ENCODE measurements at regions not wholly inside any gene's neighbourhood (a gene's known extent, or its start where the extent isn't known, plus 50 kb on each side); places are given as distances from the start of the nearest gene placed in this dataset.
"Not testable (repeated sequence)": the region's sequence is repeated elsewhere in the genome, so short reads cannot be mapped to it uniquely, and the experiment has no call there.

DNA sequence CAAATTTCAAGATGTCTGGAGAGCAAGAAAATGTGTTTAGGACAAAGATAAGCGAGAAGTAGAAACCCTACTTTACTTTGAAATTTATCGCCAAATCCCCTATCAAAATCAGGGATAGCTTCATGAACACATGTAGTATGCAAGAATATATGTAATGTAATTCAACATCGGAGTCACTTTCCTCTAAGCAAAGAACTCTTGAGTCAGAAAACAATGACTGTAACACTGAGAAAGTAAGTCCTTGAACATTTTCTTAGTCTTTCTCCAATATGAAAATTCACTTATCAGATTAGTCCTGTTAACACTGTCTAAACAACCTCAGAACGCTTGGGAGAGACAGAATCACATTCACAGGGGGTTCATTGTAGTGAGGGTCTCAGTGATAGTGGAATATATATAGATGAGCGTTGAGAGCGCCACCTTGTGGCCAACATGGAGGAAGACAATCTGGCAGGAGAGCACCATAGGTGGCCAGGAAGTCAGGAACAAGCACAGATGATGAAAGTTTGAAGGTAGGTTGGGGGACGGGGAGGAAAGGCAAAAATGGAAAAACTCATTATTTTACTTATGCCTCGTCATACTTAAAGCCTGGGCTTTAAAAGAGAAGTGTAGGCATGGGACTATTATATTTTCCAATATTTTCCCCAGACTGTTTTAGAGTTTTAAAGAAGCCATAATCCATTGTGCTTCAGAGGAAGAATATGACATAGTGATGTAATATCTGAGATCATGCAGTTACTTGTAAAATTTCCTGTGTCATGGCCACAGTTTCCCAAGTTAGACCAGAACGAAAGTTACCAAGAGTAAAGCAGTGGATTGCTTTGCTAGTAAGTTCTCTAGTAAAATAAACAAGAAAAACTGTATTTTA, 115.5 kb upstream of the GNAI1 start:
- FAIRE-seq, result no peak

DNA sequence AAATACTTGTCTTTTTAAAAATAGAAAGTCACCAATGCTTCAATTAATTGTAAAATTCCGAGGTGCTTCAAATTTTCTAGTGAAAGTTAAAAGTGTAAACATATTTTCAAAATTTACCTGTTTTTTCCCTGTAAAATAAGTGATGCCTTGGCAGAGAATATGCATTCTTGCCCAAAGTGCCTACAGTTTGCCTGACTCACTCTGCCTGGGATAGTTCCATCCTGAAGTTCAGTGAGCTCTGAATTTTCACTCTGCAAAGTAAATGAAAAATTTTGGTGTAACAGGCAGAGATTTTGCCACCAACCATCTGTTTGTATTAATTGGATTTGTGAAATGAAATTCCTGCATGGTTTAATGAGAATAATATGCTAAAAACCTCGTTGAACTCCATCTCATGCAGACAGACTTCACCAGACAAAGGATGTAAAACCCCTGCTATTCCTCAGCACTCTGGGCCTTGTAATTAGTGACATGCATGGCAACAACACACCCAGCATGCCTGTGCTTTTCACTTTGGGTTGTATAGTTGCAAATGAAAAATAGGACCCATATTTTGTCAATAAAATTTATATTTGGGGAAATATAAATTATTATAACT, 117.4 kb upstream of the GNAI1 start:
- FAIRE-seq, result no peak

DNA sequence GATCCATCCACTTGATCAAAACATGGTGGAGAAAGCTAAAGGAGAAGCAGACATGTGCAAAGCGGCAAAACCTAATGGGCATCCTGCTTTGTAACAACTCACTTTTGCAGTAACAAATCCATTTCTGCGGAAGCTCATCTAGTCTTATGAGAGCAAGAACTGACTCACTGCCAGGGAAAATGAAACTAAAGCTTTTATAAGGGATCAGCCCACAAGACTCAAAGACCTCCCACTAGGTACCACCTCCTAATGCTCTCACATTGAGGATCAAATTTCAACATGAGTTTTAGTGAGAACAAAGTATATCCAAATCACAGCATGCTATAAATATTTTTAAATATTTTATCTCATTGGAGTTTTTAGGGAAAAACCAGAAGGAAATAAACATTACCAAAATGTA, 120.1 kb upstream of the GNAI1 start:
- no peak for FAIRE-seq

DNA sequence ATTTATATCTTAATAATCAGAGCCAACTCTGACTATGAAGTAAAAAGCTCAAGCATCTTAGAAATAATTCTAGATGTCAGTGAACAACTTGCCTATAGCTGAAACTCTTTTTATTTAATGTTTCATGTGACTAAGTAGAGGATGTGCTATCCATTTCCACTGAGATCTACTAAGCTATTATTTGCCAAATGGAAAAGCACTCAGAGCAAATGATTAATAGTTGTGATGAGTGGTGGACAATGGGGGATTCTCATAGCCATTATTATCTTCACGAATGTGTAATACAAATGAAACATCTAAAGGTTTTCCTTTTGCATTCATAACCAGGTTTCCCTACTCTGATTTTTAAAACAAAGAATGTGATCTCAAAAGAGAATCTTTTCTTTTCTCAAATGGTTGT, 126.6 kb upstream of the GNAI1 start:
- no peak for FAIRE-seq

DNA sequence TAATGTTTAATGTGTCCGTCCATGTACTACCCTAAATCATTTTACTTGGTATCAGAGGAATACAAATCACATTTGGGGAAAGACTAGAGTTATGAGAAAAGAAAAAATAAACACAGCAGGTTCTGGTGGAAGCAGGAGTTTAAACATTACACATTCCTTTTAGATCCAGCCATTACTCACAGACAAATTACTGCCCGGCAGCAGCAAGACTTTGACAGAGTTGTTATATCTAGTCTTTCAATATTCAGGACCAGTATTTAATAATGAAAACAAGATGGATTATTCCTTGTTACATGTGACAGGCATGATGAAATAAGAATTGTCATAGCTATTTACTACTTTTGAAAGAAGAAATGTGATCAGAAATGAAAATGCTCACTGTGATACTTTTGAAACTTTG, 131.8 kb upstream of the GNAI1 start:
- no peak for FAIRE-seq

DNA sequence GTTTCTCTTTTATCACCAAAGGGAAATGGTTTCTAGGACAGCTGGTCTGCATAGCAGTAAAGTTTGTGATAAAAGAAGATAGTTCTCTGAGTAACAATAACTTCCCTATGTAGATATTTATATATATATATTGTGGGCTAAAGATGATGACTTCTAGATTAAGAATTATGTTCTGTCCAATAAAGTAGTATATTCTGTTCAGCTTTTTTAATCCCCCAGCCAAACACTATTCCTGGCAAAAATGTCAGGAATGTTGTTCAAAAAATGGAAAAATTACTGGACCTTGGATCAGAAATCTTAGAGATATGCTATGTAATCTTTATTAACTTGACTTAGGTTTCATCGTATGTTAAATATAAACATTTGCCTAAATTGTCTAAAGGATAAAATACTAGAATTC, 136.3 kb upstream of the GNAI1 start:
- FAIRE-seq, result no peak

DNA sequence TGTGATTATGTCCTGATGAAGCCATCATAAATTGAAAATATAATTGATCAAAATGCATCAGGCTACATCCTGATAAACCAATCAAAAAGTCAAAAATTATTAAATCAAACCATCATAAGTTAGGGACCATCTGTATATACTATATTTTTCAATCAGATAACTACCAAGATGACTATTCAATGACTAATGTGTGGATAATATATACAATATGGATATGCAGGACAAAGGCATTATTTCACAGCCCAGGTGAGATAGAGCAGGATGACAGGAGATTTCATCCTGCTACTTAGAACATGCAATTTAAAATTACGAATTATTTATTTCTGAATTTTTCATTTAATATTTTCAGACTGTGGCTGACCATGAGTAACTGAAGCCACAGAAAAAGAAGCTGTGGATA, 137.3 kb upstream of the GNAI1 start:
- no peak for FAIRE-seq

DNA sequence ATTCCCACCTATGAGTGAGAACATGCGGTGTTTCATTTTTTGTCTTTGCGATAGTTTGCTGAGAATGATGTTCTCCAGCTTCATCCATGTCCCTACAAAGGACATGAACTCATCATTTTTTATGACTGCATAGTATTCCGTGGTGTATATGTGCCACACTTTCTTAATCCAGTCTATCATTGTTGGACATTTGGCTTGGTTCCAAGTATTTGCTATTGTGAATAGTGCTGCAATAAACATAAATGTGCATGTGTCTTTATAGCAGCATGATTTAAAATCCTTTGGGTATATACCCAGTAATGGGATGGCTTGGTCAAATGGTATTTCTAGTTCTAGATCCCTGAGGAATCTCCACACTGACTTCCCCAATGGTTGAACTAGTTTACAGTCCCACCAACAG, 138.9 kb upstream of the GNAI1 start:
- FAIRE-seq, result not testable (repeated sequence)

DNA sequence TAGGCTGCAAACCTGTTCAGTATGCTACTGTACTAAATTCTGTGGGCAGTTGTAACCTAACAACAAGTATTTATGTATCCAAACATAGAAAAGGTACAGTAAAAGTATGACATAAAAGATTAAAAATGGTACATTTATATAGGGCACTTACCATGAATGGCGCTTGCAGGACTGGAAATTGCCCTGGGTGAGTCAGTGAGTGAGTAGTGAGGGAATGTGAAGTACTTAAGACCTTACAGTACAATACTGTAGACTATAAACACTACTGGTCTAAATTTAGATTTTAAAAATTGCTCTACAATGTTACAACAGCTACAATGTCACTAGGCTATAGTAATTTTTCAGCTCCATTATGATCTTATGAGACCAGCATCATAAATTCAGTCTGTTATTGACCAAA, 146.0 kb upstream of the GNAI1 start:
- FAIRE-seq, result no peak

DNA sequence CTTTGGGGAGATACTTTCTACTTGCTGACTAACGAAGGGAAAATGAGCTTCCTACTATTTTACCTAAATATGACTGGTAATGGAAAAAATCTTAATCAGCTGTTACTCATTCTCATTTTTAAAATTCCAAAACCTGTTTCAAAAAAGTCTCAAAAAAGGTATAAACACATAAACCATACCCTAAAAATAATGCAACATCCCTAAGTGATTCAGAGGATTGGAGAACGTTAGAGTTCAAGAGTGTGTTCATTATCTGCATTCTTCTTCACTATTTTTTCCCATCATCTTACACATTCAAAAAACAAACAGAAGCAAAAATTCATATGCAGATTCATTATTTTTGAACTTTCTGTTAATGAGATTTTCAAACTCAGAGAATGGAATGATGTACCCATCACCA, 150.4 kb upstream of the GNAI1 start:
- no peak for FAIRE-seq

DNA sequence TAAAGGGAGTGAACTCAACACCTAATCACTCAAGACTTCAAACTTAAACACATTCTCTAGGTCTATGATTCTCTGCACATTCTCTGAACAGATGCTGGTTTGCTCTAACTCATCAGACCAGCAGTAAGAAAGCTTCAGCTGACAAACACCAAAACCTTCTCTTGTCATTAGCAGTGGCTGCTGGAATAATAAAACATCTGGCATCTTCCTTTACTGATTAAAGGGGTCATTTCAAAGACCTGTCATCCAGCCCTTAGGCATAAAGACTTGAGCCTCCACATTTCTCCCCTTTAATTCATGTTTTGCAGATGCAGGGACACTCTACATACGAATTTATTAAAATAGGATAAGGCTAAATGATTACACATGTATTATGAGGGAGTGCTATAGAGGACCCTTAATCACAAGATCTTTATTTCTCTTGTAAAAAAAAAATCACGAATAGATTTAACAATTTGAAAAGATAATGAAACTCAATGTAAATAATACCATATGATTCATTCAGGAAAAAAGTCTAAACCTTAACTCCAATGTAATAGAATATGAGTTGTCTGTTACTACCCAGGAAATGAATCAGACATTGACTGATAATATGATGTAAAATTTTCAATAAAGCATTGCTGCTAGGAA, 152.4 kb upstream of the GNAI1 start:
- no peak for FAIRE-seq

DNA sequence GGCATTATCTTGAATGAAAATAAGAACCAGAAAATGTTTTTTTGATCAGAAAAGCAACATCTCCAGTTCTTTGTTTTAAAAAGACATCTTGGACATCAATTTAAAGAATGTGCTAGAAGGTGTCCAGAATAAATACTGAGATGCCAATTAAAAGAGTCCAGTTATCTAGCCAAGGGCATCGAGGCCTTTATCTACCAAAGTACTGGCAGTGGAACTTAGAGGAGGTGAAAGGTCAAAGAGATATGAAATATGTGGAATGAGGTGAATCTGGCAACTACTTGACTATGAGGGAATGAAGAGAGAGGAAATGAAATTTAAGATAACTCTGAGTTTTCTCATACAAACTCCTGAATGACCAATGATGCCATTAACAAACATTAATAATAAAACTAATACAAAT, 154.3 kb upstream of the GNAI1 start:
- FAIRE-seq, result no peak

DNA sequence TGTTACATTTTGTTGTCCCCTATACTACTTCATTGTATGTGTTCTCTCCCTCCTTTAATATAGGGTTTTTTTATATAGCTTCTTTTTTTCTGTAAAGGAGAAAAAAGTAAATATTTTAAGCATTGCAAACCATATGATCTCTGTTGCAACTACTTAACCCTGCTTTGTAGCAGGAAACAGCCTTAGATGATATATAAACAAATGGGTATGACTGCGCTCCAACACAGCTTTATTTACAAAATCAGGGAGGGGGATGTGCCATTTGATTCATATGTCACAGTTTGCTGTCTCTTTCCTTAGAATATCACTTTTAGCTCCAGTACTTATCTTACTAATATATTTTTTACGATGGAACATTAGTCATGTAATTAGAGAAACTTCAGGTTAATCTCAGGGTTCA, 155.2 kb upstream of the GNAI1 start:
- no peak for FAIRE-seq

DNA sequence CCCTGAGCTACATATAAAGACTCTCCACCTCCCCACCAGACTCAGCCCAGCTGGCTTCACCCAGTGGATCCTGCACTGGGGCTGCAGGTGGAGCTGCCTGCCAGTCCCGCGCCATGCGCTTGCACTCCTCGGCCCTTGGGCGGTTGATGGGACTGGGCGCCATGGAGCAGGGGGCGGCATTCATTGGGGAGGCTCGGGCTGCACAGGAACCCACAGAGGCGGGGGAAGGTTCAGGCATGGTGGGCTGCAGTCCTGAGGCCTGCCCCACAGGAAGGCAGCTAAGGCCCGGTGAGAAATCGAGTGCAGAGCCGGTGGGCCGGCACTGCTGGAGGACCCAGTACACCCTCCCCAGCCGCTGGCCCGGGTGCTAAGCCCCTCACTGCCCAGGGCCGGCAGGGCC, 157.2 kb upstream of the GNAI1 start:
- FAIRE-seq, result no peak

DNA sequence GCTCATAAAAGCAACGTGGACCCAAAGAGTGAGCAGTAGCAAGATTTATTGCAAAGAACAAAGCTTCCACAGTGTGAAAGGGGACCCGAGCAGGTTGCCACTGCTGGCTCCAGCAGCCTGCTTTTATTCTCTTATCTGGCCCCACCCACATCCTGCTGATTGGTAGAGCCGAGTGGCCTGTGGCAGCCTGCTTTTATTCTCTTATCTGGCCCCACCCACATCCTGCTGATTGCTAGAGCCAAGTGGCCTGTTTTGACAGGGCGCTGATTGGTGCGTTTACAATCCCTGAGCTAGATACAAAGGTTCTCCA, 158.0 kb upstream of the GNAI1 start:
- FAIRE-seq, result not testable (repeated sequence)

DNA sequence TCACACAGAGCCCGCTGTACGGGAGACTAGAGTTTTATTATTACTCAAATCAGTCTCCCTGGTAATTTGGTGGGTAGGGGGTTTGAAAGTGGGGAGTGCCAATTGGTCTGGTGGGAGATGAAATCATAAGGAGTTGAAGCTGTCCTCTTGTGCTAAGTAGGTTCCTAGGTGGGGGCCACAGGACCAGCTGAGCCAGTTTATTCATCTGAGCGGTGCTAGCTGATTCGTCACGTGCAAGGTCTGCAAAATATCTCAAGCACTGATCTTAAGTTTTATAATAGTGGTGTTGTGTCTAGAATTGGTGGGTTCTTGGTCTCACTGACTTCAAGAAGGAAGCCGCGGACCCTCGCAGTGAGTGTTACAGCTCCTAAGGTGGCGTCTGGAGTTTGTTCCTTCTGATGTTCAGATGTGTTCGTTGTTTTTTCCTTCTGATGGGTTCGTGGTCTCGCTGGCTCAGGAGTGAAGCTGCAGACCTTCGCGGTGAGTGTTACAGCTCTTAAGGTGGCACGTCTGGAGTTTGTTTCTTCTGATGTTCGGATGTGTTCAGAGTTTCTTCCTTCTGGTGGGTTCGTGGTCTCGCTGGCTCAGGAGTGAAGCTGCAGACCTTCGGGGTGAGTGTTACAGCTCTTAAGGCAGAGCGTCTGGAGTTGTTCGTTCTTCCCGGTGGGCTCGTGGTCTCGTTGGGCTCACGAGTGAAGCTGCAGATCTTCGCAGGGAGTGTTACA, 158.5 kb upstream of the GNAI1 start:
- not testable (repeated sequence) for FAIRE-seq

DNA sequence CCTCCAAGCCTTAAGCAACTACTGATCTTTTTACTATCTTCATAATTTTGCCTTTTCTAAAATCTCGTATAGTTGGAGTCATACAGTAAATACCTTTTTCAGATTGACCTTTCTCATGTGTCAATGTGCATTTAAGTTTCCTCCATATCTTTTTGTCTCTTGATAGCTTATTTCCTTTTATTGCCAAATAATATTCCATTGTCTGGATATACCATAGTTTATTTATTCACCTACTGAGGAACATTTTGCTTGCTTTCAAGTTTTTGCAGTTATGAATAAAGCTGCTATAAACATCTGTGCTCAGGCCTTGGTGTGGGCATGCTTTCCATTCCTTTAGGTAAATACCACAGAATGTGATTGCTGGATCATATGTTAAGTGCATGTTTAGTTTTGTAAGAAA, 161.2 kb upstream of the GNAI1 start:
- no peak for FAIRE-seq

DNA sequence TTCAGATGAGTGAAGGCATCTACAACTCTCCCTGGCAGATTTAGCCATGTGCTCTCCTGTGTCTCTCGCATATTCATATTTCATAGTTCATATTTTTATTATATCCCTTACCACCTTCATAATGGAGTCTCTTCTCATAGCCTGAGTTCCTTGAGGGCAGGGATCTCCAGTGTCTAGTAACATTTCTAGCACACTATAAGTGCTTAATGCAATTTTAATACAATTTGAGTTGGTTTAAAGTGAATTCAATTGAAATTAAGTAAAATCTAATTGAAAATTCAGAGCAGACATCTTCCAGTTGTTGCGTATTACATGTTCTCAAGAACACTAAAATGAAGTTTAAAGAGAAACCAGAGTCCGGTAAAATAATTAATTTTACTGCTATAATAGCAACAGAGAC, 163.6 kb upstream of the GNAI1 start:
- no peak for FAIRE-seq

DNA sequence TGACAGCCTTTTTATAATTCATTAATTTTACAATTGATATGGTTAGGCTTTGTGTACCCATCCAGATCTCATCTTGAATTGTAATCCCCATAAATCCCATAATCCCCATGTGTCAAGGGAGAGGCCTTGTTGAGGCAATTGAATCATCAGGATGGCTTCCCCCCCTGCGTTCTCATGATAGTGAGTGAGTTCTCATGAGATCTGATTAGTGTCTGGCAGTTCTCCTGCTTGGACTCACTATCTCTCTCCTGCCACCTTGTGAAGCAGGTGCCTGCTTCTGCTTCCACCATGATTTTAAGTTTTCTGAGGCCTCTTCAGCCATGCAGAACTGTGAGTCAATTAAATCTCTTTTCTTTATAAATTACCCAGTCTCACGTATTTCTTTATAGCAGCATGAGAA, 165.7 kb upstream of the GNAI1 start:
- FAIRE-seq, result no peak

DNA sequence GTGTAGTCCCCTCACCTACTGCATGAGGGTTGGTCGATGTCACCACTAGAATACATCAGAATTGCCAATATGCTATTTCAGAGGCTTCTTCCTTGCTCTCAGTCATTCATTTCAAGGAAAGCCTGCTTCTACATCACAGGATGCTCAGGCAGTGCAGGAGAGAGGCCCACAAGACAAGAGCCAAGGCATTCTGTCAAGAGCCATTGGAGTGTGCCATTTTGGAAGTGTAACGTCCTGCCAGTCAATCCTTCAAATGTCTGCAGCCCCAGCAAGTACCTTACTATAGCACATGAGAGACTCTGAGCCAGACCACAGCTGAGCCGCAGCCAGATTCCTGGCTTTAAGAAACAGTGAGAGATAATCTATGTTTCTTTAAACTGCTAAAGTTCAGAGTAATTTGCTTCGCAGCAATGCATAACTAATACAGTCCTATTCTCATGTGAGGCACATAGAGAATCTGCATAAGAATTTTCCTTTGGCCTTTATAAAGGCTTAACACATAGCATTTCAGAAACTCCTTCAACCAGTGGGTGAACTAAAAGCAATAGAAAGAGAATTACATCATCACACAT, 166.5 kb upstream of the GNAI1 start:
- no peak for FAIRE-seq

DNA sequence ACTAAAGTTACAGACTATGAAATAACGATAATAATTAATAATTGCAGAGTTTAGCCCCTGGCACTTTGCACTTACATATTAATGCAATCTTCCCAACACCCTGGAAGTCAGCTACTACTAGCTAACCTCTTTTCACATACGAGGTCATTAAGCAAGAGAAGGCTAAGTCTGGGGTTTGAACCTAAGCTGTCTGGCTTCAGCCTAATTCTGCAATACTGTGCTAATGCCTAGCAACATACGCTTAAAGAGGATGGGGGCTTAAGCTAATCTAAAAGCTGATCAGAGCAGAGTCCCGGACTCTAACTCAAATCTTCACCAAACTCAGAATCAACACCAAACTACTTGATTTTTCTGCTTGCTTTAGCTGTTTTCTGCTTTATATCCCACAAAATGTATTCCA, 168.7 kb upstream of the GNAI1 start:
- FAIRE-seq, result no peak

DNA sequence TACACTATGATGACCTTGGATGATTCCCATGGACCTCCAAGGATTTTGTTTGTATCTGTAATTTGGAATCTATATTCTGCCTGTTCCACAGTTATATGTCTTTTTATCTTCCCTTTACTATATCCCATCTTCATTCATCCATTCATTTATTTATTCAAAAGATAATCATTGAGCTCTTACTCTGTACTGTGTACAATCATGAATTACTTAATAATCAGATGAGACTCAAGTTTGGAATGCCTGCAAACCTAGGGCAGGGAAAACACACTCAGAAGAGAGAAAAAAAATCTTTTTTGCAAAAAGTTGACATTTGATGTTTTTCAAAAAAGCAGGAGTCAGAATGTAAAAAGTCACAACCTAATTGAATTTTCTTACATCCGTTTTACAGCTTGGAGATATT, 170.2 kb upstream of the GNAI1 start:
- no peak for FAIRE-seq

DNA sequence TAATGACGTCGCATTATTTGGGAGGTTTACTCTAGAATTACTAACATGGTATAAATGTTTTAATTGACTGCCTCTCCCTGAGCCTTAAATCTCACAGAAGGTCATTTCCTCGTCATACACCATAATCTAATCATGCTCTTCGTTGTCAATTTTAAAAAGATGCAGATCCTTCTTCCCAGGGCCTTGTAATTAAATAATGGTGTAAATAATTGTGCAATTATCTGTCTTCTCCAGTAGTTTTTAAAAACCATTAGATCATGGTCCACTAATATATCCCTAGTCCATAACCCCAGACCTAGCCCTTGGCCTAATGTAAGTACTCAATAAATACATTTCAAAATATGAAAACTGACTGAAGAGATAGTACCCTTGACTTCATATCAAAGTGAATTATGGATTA, 181.5 kb upstream of the GNAI1 start:
- FAIRE-seq, result no peak
